Neural cell (in vitro differentiated cells): ENCODE measurements at regions not wholly inside any gene's neighbourhood (a gene's known extent, or its start where the extent isn't known, plus 50 kb on each side); places are given as distances from the start of the nearest gene placed in this dataset.

Source experiments
- H2AFZ ChIP-seq: fragments of 200-600, 300-800 bp; sonication (generic), shearing (Covaris generic); 2 replicates; pipeline ENCODE4 v1.6.0; 2014; ENCODE audit warnings: low read depth, mild to moderate bottlenecking, antibody characterized with exemption, low read length, moderate library complexity
- H3F3A ChIP-seq: fragments of 200-600 bp; shearing (Covaris generic); 2 replicates; pipeline ENCODE4 v1.6.1; 2016; ENCODE audit warnings: mild to moderate bottlenecking, moderate library complexity, mixed read lengths, antibody characterized with exemption, low read length; ENCODE audit not compliant: insufficient read depth, poor library complexity, severe bottlenecking
- H3K27ac ChIP-seq: fragments of 200-600, 300-800 bp; sonication (generic), shearing (Covaris generic); 2 replicates; pipeline ENCODE4 v1.5.1; 2014; ENCODE audit warnings: mild to moderate bottlenecking, low read length, moderate library complexity
- H3K27me3 ChIP-seq: fragments of 300-800, 200-600 bp; sonication (generic), shearing (Covaris generic); 2 replicates; pipeline ENCODE4 v1.6.0; 2014; ENCODE audit warnings: mild to moderate bottlenecking, low read depth, low read length, moderate library complexity; ENCODE audit not compliant: insufficient read depth
- H3K36me3 ChIP-seq: fragments of 300-800, 200-600 bp; sonication (generic), shearing (Covaris generic); 2 replicates; pipeline ENCODE4 v1.5.1; 2014; ENCODE audit warnings: mild to moderate bottlenecking, antibody characterized with exemption, low read length, moderate library complexity; ENCODE audit not compliant: insufficient read depth
- H3K4me2 ChIP-seq: fragments of 300-800, 200-600 bp; sonication (generic), shearing (Covaris generic); 2 replicates; pipeline ENCODE4 v1.6.0; 2014; ENCODE audit warnings: mild to moderate bottlenecking, low read length
- H3K4me3 ChIP-seq: fragments of 300-800, 200-600 bp; sonication (generic), shearing (Covaris generic); 2 replicates; pipeline ENCODE4 v1.5.1; 2014; ENCODE audit warnings: mild to moderate bottlenecking, low read length, moderate library complexity
- H3K79me2 ChIP-seq: fragments of 200-600 bp; shearing (Covaris generic); replicated peaks from 2 replicates; pipeline ENCODE4 v1.6.0; 2014; ENCODE audit warnings: mild to moderate bottlenecking, low read length, moderate library complexity; ENCODE audit not compliant: insufficient read depth
- H3K9ac ChIP-seq: fragments of 300-800, 200-600 bp; sonication (generic), shearing (Covaris generic); 2 replicates; pipeline ENCODE4 v1.6.1; 2016; ENCODE audit warnings: mild to moderate bottlenecking, low read length, mixed read lengths
- H3K9me2 ChIP-seq: fragments of 200-600 bp; shearing (Covaris generic); 2 replicates; pipeline ENCODE4 v1.6.1; 2016; ENCODE audit warnings: mild to moderate bottlenecking, low read length, mixed read lengths; ENCODE audit not compliant: insufficient read depth
- H3K9me3 ChIP-seq: fragments of 200-600, 300-800 bp; sonication (generic), shearing (Covaris generic); 2 replicates; pipeline ENCODE4 v1.6.1; 2016; ENCODE audit warnings: mild to moderate bottlenecking, mixed run types, low read length, moderate library complexity, mixed read lengths
- H4K20me1 ChIP-seq: fragments of 200-600 bp; shearing (Covaris generic); 2 replicates; pipeline ENCODE4 v1.6.1; 2016; ENCODE audit warnings: mild to moderate bottlenecking, mixed run types; ENCODE audit not compliant: insufficient read depth
- EP300 ChIP-seq: fragments of 450-650 bp; conservative IDR thresholded peaks from 2 replicates; pipeline ENCODE4 v1.6.1; 2014; ENCODE audit warnings: antibody characterized with exemption, mild to moderate bottlenecking, moderate library complexity; ENCODE audit not compliant: poor library complexity, severe bottlenecking
- EZH2 ChIP-seq: fragments of 200-600, 300-800 bp; shearing (Covaris generic), sonication (generic); IDR thresholded peaks from 2 replicates; pipeline ENCODE4 v1.6.1; 2014; ENCODE audit warnings: antibody characterized with exemption, low read length, borderline replicate concordance, mild to moderate bottlenecking; ENCODE audit not compliant: insufficient read depth, poor library complexity, severe bottlenecking
- MXI1 ChIP-seq: fragments of 450-650 bp; conservative IDR thresholded peaks from 2 replicates; pipeline ENCODE4 v1.6.1; 2014; ENCODE audit warnings: antibody characterized with exemption, mild to moderate bottlenecking; ENCODE audit not compliant: poor library complexity, severe bottlenecking
- POLR2AphosphoS5 ChIP-seq: IDR thresholded peaks from 2 replicates; pipeline ENCODE4 v1.6.1; 2012
- RAD21 ChIP-seq: fragments of 450-650 bp; conservative IDR thresholded peaks from 2 replicates; pipeline ENCODE4 v1.6.1; 2014; ENCODE audit warnings: antibody characterized with exemption, mild to moderate bottlenecking, moderate library complexity
- SMC3 ChIP-seq: fragments of 450-650 bp; conservative IDR thresholded peaks from 2 replicates; pipeline ENCODE4 v1.6.1; 2014; ENCODE audit warnings: antibody characterized with exemption, mild to moderate bottlenecking, moderate library complexity; ENCODE audit not compliant: poor library complexity
- TAF1 ChIP-seq: IDR thresholded peaks from 2 replicates; pipeline ENCODE4 v1.6.1; 2012; ENCODE audit warnings: low read depth
- TF ChIP-seq, protein P1 (sequence below): fragments of 450-650 bp; IDR thresholded peaks from 2 replicates; pipeline ENCODE4 v1.5.1; 2014; ENCODE audit warnings: antibody characterized with exemption, mild to moderate bottlenecking, moderate library complexity; ENCODE audit not compliant: poor library complexity, severe bottlenecking
- TF ChIP-seq, protein P2 (sequence below): IDR thresholded peaks from 2 replicates; pipeline ENCODE4 v1.6.1; 2012; ENCODE audit warnings: borderline replicate concordance

DNA sequence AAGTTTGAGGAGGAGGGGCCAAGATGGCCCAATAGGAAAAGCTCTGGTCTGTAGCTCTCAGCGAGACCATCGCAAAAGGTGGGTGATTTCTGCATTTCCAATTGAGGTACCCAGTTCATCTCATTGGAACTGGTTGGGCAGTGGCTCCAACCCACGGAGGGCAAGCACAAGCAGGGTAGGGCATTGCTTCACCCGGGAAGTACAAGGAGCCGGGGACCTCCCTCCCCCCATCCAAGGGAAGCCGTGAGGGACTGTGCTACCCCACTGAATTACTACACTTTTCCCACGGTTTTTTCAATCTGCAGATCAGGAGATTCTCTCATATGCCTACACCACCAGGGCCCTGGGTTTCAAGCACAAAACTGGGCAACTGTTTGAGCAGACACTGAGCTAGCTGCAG is 58.0 kb upstream of the EFCAB3 start:
- H3K79me2 ChIP-seq = no peaks in the 10 kb centered on the region
- no peak overlapping the region for H2AFZ ChIP-seq
- H3K27ac ChIP-seq = no peak overlapping the region
- no peaks in the 10 kb centered on the region for H3K9me3 ChIP-seq
- H3K9me2 ChIP-seq = no peaks in the 10 kb centered on the region
- H3K4me2 ChIP-seq = no peak overlapping the region
- H3K27me3 ChIP-seq = no peaks in the 10 kb centered on the region
- TF ChIP-seq EP300 (no peak), MXI1 (no peak), EZH2 (no peak), SMC3 (no peak)
- TF ChIP-seq, protein P1, sequence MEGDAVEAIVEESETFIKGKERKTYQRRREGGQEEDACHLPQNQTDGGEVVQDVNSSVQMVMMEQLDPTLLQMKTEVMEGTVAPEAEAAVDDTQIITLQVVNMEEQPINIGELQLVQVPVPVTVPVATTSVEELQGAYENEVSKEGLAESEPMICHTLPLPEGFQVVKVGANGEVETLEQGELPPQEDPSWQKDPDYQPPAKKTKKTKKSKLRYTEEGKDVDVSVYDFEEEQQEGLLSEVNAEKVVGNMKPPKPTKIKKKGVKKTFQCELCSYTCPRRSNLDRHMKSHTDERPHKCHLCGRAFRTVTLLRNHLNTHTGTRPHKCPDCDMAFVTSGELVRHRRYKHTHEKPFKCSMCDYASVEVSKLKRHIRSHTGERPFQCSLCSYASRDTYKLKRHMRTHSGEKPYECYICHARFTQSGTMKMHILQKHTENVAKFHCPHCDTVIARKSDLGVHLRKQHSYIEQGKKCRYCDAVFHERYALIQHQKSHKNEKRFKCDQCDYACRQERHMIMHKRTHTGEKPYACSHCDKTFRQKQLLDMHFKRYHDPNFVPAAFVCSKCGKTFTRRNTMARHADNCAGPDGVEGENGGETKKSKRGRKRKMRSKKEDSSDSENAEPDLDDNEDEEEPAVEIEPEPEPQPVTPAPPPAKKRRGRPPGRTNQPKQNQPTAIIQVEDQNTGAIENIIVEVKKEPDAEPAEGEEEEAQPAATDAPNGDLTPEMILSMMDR = no peak
- H3K9ac ChIP-seq = no peak overlapping the region
- no peak overlapping the region for H3K4me3 ChIP-seq
- H3K36me3 ChIP-seq = no peaks in the 10 kb centered on the region
- H4K20me1 ChIP-seq = no peaks in the 10 kb centered on the region
- no peaks in the 10 kb centered on the region for H3F3A ChIP-seq

DNA sequence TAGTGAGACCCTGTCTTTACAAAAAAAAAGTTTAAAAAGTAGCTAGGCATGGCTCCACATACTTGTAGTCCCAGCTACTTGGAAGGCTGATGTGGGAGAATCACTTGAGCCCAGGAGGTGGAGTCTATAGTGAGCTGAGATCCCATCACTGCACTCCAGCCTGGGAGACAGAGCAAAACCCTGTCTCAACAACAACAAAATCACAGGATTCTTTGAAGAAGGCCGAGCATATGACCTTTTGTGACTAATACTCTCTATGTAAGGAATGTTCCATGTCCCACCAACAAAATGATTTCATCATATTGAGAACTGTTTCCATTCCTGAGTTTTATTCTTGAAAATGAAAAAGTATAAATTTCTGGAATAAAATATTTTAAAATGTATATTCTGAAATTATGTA is 58.9 kb upstream of the EFCAB3 start:
- no peak overlapping the region for H3K4me3 ChIP-seq
- no peak overlapping the region for H3K4me2 ChIP-seq
- no peaks in the 10 kb centered on the region for H3K9me2 ChIP-seq
- H3F3A ChIP-seq = no peaks in the 10 kb centered on the region
- TF ChIP-seq SMC3 (no peak), POLR2AphosphoS5 (no peak), EZH2 (no peak), EP300 (no peak)
- no peak overlapping the region for H3K9ac ChIP-seq
- H3K79me2 ChIP-seq = no peaks in the 10 kb centered on the region
- H3K27ac ChIP-seq = no peak overlapping the region
- no peak overlapping the region for H2AFZ ChIP-seq
- H4K20me1 ChIP-seq = no peaks in the 10 kb centered on the region
- H3K9me3 ChIP-seq = no peaks in the 10 kb centered on the region
- no peaks in the 10 kb centered on the region for H3K36me3 ChIP-seq
- H3K27me3 ChIP-seq = no peaks in the 10 kb centered on the region

DNA sequence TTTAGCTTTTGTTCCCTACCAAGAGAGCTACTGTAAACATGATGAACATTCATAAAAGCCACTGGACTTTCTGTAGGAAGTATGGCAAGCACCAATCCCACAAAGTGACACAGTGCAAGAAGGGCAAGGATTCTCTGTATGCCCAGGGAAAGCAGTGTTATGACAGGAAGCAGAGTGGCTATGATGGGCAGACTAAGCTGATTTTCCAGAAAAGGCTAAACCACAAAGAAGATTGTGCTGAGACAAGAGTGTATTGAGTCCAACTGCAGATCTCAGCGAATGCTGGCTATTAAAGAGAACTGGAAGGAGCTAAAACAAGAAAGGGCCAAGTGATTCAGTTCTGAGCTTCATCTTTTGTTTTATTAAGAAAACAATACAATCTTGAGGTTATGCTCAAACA is 60.5 kb upstream of the EFCAB3 start:
- H4K20me1 ChIP-seq = no peaks in the 10 kb centered on the region
- no peaks in the 10 kb centered on the region for H3K9me3 ChIP-seq
- H3K27ac ChIP-seq = no peak overlapping the region
- H3K9ac ChIP-seq = no peak overlapping the region
- no peak overlapping the region for H3K4me2 ChIP-seq
- H3K36me3 ChIP-seq = no peaks in the 10 kb centered on the region
- no peaks in the 10 kb centered on the region for H3K27me3 ChIP-seq
- no peaks in the 10 kb centered on the region for H3F3A ChIP-seq
- TF ChIP-seq EZH2 (no peak), POLR2AphosphoS5 (no peak), EP300 (no peak), RAD21 (no peak), SMC3 (no peak), TAF1 (no peak), MXI1 (no peak)
- TF ChIP-seq, protein P2, sequence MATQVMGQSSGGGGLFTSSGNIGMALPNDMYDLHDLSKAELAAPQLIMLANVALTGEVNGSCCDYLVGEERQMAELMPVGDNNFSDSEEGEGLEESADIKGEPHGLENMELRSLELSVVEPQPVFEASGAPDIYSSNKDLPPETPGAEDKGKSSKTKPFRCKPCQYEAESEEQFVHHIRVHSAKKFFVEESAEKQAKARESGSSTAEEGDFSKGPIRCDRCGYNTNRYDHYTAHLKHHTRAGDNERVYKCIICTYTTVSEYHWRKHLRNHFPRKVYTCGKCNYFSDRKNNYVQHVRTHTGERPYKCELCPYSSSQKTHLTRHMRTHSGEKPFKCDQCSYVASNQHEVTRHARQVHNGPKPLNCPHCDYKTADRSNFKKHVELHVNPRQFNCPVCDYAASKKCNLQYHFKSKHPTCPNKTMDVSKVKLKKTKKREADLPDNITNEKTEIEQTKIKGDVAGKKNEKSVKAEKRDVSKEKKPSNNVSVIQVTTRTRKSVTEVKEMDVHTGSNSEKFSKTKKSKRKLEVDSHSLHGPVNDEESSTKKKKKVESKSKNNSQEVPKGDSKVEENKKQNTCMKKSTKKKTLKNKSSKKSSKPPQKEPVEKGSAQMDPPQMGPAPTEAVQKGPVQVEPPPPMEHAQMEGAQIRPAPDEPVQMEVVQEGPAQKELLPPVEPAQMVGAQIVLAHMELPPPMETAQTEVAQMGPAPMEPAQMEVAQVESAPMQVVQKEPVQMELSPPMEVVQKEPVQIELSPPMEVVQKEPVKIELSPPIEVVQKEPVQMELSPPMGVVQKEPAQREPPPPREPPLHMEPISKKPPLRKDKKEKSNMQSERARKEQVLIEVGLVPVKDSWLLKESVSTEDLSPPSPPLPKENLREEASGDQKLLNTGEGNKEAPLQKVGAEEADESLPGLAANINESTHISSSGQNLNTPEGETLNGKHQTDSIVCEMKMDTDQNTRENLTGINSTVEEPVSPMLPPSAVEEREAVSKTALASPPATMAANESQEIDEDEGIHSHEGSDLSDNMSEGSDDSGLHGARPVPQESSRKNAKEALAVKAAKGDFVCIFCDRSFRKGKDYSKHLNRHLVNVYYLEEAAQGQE = no peak
- TF ChIP-seq, protein P1 = no peak
- H3K9me2 ChIP-seq = no peaks in the 10 kb centered on the region
- no peak overlapping the region for H3K4me3 ChIP-seq
- H2AFZ ChIP-seq = no peak overlapping the region
- H3K79me2 ChIP-seq = no peaks in the 10 kb centered on the region
